ENCODE measurements at regions not wholly inside any gene's neighbourhood (a gene's known extent, or its start where the extent isn't known, plus 50 kb on each side); places are given as distances from the start of the nearest gene placed in this dataset.

- TF ChIP-seq CTCF (IDR thresholded peaks at IDR 0.05; ENCODE audit: low read depth, low read length, poor library complexity, severe bottlenecking) (no peak), EZH2phosphoT487 (IDR thresholded peaks at IDR 0.05; ENCODE audit: borderline replicate concordance, low read length) (no peak)
Measured at GRCh38 chr16:65644821-65645220, 523.0 kb upstream of the CDH11 start.

Data from DOHH2 (cell line).